Large intestine (tissue), 3 donors: ENCODE measurements at regions not wholly inside any gene's neighbourhood (a gene's known extent, or its start where the extent isn't known, plus 50 kb on each side); places are given as distances from the start of the nearest gene placed in this dataset.

Source experiments
- DNase-seq, 2 donors: peaks; one replicate each; pipeline versions ENCODE4 v3.0.0 to v3.0.0-alpha.2; 2013
- H3K27ac ChIP-seq: one replicate; pipeline ENCODE4 v1.5.1; 2013; ENCODE audit warnings: low read length
- H3K27me3 ChIP-seq: 2 replicates; pipeline ENCODE4 v1.6.1; 2013; ENCODE audit warnings: low read length; ENCODE audit not compliant: control insufficient read depth, insufficient read depth
- H3K36me3 ChIP-seq: 2 replicates; pipeline ENCODE4 v1.6.1; 2013; ENCODE audit warnings: low read length; ENCODE audit not compliant: control insufficient read depth, insufficient read depth
- H3K4me1 ChIP-seq: one replicate; pipeline ENCODE4 v1.6.1; 2013; ENCODE audit warnings: low read length; ENCODE audit not compliant: control insufficient read depth, insufficient read depth
- H3K4me3 ChIP-seq: one replicate; pipeline ENCODE4 v1.5.1; 2013; ENCODE audit warnings: low read length
- H3K9me3 ChIP-seq: one replicate; pipeline ENCODE4 v1.6.1; 2013; ENCODE audit warnings: mild to moderate bottlenecking, low read depth, low read length, moderate library complexity; ENCODE audit not compliant: control insufficient read depth
- WGBS: methylation state at CpG from one replicate; pipeline ENCODE4 v1.1.5; 2013; ENCODE audit warnings: low lambda C conversion rate; ENCODE audit not compliant: insufficient coverage; 5-methylcytosine and 5-hydroxymethylcytosine counted together

GRCh38 chr5:79853028-79853427 lies 138.0 kb downstream of the MTX3 start:
- WGBS: no CpG with 5 or more reads among the region's 3 CpGs

DNA sequence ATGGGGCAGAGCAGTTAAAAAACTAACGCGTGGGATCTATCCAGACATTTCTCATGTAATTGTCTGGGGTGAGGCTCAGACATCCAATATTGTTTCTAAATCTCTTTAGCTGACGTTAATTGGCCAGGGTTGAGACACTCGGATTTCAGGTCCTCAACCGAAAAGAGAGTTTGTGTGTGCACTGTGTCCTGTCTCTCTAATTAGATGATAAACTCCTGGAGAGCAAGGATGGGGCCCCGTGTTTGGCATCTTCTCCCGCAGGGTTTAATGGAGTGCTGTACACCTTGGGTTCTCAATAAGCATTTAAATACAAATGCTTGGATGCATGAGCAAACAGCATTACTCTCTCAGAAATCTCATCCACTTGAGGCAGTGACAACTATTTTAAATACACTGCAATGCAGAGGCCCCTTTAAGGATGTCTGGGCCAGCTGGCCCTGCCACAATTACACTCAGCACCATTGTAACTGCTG lies 139.6 kb downstream of the MTX3 start:
- Histone ChIP-seq H3K27me3 (peaks cover 18% of the 10 kb centered on the region), H3K4me3 (no peak overlapping the region), H3K36me3 (no peaks in the 10 kb centered on the region), H3K9me3 (no peaks in the 10 kb centered on the region), H3K4me1 (no peaks in the 10 kb centered on the region), H3K27ac (no peak overlapping the region)
- no CpG with 5 or more reads among the region's 7 CpGs for WGBS
- DNase-seq: no peak

More at GRCh38 chr5:79853028-79853427, 138.0 kb downstream of the MTX3 start:
- H3K36me3 ChIP-seq: no peaks in the 10 kb centered on the region
- H3K9me3 ChIP-seq: no peaks in the 10 kb centered on the region
- no peak overlapping the region for H3K4me3 ChIP-seq
- no peak for DNase-seq
- H3K27me3 ChIP-seq: peaks cover 15% of the 10 kb centered on the region
- H3K4me1 ChIP-seq: no peaks in the 10 kb centered on the region
- H3K27ac ChIP-seq: no peak overlapping the region

DNA sequence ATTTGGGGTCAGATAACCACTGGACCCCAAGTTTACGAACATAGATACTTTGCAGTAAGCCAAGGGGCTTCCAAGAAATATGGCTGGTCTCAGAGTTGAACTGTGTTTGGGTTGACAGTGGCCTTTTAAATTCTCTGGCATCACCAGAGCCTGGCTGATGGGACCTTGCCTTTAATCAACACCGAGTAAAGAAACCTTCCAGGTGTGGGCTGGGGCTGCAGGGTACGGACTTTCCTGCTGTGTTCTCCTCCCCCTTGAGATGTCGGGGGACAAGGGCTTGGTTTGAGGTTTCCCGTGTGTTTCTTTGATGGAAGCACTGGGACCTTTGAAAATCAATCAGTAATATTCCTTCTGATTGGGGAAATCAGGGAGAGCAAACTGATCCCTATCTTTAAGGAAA lies 140.1 kb downstream of the MTX3 start:
- WGBS: no CpG with 5 or more reads among the region's 5 CpGs
- Histone ChIP-seq H3K4me3 (no peak overlapping the region), H3K9me3 (no peaks in the 10 kb centered on the region), H3K36me3 (no peaks in the 10 kb centered on the region), H3K27ac (no peak overlapping the region), H3K27me3 (peaks cover 18% of the 10 kb centered on the region), H3K4me1 (no peaks in the 10 kb centered on the region)
- DNase-seq: no peak

DNA sequence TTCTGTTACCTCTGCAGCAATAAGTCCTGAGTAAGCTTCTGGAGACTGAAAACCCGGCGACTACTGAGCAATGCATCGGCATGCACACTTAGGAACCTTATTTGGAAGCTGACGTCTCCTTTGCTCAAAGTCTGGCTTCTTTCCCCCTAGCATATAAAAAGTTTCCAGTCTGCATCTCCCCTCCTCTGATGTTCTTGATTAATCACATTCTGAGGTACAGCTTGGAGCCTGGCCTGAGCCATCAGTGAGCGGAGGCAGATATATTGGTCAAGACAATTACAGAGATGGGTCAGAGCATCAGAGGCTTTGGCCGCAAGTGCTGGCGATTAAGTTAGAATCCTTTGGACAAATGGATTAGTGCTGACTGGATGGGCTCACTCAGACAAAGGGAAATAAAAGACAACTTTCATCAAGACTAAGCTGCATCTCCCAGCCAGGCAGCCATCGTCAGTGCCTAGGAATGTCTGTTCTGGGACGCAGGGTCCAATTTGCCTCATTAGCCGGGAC lies 140.7 kb downstream of the MTX3 start:
- peak in 1 of 2 donors; percentile 13 for DNase-seq

GRCh38 chr5:79849486-79850315 lies 141.4 kb downstream of the MTX3 start:
- no peaks in the 10 kb centered on the region for H3K9me3 ChIP-seq
- no peak overlapping the region for H3K27ac ChIP-seq
- WGBS: 100% methylated on average over 1 of the region's 16 CpGs
- H3K4me3 ChIP-seq: no peak overlapping the region
- H3K4me1 ChIP-seq: no peaks in the 10 kb centered on the region
- DNase-seq: no peak
- no peaks in the 10 kb centered on the region for H3K36me3 ChIP-seq
- H3K27me3 ChIP-seq: peaks cover 16% of the 10 kb centered on the region

More for the DNA sequence above, 140.7 kb downstream of the MTX3 start:
- WGBS: no CpG with 5 or more reads among the region's 10 CpGs
- Histone ChIP-seq H3K27ac (no peak overlapping the region), H3K4me3 (no peak overlapping the region), H3K9me3 (no peaks in the 10 kb centered on the region), H3K4me1 (no peaks in the 10 kb centered on the region), H3K36me3 (no peaks in the 10 kb centered on the region), H3K27me3 (peaks cover 17% of the 10 kb centered on the region)
